Activated CD4-positive, CD25-positive, alpha-beta regulatory T cell treated with anti-CD3 and anti-CD28 coated beads, Interleukin-2, amount 50 U/mL, for 24 hours (primary cell): ENCODE measurements at regions not wholly inside any gene's neighbourhood (a gene's known extent, or its start where the extent isn't known, plus 50 kb on each side); places are given as distances from the start of the nearest gene placed in this dataset.

Source experiments
- ATAC-seq, 2 donors: fragments of 150-1000 bp; cut with Tn5 transposase; one replicate each; pipeline ENCODE4 v1.10.0; 2021; ENCODE audit warnings: mild to moderate bottlenecking in 1 of 2, moderate library complexity in 1 of 2

DNA sequence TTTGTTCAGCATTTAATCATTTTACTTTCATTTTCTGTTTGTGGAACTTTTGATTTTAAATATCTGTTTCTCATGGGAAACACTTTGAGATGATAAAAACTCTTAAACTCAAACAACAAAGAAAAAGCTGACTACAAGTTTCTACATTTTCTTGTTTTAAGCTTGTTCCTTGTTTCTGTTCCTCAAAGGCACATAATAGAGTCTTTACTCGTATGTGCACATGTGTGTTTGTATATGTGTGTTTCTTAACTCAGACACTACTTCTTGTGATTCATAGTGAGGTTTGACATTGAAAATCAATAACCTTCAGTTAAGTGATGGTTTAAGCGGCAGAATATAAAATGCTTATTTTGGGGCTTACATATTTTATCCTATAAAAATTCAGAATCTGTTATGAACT lies 786.7 kb upstream of the EPHA6 start:
- ATAC-seq: no peak

DNA sequence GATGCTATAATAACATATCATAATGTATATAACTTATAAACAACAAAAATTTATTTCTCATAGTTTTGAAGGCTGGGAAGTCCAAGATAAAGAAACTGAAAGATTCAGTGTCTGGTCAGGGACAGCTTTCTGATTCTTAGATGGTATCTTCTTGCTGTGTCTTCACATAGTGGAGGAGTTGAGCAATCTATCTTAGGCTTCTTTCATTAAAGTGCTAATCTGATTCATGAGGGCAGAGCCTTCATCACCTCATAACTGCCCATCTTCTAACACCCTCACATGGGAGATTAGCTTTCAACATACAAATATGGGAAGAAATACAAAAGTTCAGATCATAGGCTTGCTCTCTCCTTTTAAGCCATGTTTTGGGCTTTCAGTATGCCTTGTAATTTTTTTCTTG lies 774.8 kb upstream of the EPHA6 start:
- no peak for ATAC-seq

DNA sequence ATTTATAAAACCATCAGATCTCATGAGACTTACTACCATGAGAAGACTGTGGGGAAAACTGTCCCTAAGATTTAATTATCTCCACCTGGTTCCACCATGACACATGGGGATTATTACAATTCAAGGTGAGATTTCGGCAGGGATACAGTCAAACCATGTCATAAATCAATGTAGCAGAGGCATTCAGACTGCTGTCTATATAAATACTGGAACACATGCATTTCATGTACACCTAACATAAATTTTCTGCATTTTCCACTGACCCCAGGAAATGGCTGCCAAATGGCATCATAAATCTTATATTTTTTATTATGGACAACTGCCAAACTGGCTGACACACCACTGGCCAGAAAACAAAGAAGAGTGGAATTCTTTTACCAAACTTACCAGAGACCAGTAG lies 755.1 kb upstream of the EPHA6 start:
- ATAC-seq: no peak

DNA sequence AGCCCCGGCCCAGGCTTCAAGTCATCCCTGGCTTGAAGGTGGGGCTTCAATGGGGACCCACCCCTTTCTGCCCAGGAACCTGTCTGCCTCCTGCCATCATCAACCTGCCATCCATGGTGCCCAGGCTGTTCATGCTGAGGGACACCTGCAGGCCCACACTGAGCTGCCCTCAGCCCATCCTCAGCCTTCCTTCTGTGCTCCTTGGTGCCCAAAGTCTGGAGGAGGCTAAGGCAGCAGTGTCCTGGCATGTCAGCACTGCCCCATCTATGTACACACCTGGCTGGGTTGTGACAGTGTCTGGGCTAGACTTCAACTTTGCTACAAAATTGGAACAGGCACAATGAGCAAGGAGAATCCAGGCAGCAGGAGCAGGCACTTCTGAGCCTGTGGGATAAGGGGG lies 745.3 kb upstream of the EPHA6 start:
- ATAC-seq: no peak

DNA sequence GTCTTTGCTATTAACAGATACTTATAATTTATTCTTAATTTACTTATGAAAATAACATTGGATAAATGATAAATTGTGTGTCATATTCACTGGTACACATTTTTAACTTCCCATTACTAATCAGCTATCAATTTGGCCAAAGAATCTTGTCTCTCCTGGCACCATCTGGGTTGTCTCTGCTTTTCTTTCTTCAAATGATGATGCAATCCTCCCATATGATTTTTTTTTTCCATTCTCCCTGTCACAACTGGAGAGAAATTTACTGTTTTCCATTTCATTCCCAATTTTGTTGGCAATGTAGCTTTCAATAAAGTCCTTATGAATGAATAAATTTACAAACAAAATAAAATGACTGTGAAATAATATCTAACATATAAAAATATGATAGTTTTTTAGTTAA lies 743.7 kb upstream of the EPHA6 start:
- ATAC-seq: no peak

DNA sequence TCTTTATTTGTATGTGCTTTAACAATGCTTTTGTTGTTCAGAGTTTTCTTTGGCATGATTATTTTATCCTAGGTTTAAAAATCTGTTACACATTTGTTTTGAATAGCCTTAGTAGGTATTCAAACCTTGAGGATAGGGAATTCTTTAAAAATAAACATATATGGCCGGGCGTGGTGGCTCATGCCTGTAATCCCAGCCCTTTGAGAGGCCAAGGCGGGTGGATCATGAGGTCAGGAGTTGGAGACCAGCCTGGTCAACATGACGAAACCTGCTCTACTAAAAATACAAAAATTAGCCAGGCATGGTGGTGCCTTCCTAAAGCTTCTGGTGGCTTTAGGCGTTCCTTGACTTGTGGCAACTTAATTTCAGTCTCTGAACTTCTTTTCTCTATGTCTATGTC lies 743.3 kb upstream of the EPHA6 start:
- no peak for ATAC-seq

DNA sequence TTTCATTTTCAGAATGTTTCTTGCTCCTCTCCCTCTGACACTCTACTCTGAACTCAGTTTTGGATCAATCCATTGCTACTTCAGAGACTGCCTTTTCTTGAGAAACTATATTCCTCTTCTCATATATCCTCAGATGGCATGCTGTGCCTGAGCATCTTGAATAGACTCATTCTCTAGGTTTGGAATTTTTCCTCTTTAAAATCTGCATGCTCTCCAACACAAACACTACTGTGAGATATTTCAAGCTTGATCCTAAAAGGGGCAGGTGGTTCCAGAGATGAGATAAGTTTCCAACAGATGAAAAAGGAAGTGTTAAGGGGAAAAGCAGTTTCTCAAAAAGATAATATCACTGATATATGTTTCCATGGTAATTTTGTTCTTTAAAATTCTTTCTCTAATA lies 742.2 kb upstream of the EPHA6 start:
- no peak for ATAC-seq

DNA sequence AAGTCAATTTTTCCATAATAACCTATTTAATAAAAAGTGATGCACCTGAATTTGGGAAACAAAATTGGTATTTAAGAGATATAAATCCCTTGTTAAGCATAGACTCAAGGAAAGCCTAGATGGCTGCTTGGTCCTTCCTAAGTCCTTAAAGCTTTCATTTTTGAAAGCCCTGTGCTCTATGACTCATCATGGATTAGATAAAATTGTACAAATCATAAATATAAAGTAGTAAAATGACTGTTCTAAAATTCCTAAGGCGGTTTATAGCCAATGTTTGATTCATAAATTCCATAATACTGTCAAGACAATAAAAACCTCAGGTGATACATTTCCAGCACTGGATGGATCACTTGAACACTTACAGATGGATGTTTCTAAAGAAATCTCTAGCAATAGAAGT lies 730.8 kb upstream of the EPHA6 start:
- no peak for ATAC-seq

DNA sequence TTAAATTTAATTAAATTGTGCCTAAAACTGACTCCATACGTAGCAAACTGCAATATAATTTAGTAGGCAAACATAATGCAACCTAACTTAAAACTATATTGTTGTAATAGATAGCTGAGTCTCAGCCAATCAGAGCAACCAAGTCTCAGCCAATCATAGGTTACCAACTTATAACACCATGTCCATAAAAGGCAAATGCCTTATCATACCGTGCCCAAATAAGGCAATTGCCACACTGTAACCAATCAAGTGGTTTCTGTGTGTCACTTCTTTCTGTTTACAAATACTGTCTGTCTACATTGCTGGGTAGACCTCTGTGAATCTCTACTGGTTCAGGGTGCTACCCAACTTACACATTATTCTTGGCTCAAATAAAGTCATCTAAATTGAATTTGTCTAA lies 728.4 kb upstream of the EPHA6 start:
- no peak for ATAC-seq

DNA sequence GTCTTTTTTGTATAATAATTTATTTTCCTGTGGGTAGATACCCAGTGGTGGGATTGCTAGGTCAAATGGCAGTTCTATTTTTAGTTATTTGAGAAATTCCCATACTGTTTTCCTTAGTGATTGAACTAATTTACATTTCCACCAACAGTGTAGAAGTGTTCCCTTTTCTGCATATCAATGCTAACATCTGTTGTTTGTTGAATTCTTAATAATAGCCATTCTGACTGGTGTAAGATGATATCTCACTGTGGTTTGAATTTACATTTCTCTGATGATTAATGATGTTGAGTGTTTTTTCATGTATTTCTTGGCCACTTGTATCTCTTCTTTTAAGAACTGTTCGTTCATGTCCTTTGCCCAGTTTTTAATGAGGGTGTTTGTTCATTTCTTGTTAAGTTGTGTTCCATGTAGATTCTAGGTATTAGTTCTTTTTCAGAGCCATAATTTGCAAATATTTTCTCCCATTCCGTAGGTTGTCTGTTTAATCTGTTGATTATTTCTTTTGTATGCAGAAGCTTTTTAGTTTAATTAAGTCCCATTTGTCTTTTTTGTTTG lies 713.3 kb upstream of the EPHA6 start:
- ATAC-seq: no peak

DNA sequence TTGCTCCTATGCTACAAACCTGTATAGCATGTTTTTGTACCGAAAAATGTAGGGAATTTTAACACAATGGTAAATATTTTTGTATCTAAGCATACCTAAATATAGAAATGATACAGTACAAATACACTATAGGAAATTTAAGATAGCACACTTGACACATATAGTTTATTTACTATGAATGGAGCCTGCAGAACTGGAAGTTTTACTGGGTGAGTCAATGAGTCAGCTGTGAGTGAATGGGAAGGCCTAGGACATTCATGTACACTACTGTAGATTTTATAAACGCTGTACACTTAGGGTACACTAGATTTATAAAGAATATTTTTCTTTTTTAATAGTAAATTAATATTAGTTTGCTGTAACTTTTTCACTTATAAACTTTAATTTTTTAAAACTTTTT lies 707.7 kb upstream of the EPHA6 start:
- ATAC-seq: no peak
